Endothelial cell of umbilical vein (primary cell): ENCODE measurements at regions not wholly inside any gene's neighbourhood (a gene's known extent, or its start where the extent isn't known, plus 50 kb on each side); places are given as distances from the start of the nearest gene placed in this dataset.

Experiments
- BruUV-seq: library from RNA; stranded (reverse); fragments of 400-500 nt; replicated peaks from 2 replicates; lab custom pipeline; 2021; lab: Mats Ljungman, UMichigan
- CTCF ChIA-PET: fragments of 300-600, 350-600 bp; sonication (Branson Sonifier 250); formaldehyde crosslinking; loops from one replicate; lab custom pipeline; 2021; ENCODE audit warnings: antibody characterized with exemption, inconsistent platforms; lab: Charles Lee
- POLR2A ChIA-PET: fragments of 300-600, 350-600 bp; sonication (Branson Sonifier 250); formaldehyde crosslinking; loops from one replicate; lab custom pipeline; 2021; ENCODE audit warnings: antibody characterized with exemption, inconsistent platforms; lab: Charles Lee
- DNase-seq: peaks from one replicate; pipeline ENCODE4 v3.0.0-alpha.2; 2011; ENCODE audit warnings: low read depth, low spot score
- FAIRE-seq: peaks from 2 replicates; lab custom pipeline; 2011; peaks lifted over from hg19 to GRCh38; lab: Jason Lieb, UNC
- H2AFZ ChIP-seq: 2 replicates; pipeline ENCODE4 v1.6.0; 2012; ENCODE audit warnings: low read depth, low read length, control low read depth, inconsistent platforms
- H3K27ac ChIP-seq: 2 replicates; pipeline ENCODE4 v1.5.1; 2011; ENCODE audit warnings: low read depth, mild to moderate bottlenecking, control low read depth, low read length, moderate library complexity; ENCODE audit not compliant: insufficient read depth
- H3K27me3 ChIP-seq, 2 experiments: 2 replicates each; pipeline versions ENCODE4 v1.6.0 to v1.6.1; 2011; ENCODE audit warnings: low read length in 2 of 2, mixed read lengths in 1 of 2; ENCODE audit not compliant: control insufficient read depth in 2 of 2, insufficient read depth in 2 of 2
- H3K36me3 ChIP-seq, 2 experiments: 2 replicates in 1 of 2; 3 replicates in 1 of 2; pipeline ENCODE4 v1.5.1; 2011; ENCODE audit warnings: low read length in 2 of 2, mild to moderate bottlenecking in 1 of 2, moderate library complexity in 1 of 2; ENCODE audit not compliant: control insufficient read depth in 2 of 2, insufficient read depth in 2 of 2; ENCODE audit errors: extremely low read depth in 1 of 2
- H3K4me1 ChIP-seq: 3 replicates; pipeline ENCODE4 v1.5.1; 2011; ENCODE audit warnings: mild to moderate bottlenecking, low read length; ENCODE audit not compliant: control insufficient read depth, insufficient read depth; ENCODE audit errors: extremely low read depth
- H3K4me2 ChIP-seq: 2 replicates; pipeline ENCODE4 v1.6.1; 2011; ENCODE audit warnings: low read length, control low read depth, mixed read lengths; ENCODE audit not compliant: insufficient read depth
- H3K4me3 ChIP-seq, 3 experiments: fragments of 200-600 bp in 1 of 3; sonication (generic), shearing (Covaris generic) in 1 of 3; replicated peaks in 1 of 3; 2 replicates each; pipeline ENCODE4 v1.5.1; 2011 to 2016; ENCODE audit warnings: control low read depth in 3 of 3, low read length in 3 of 3, mild to moderate bottlenecking in 2 of 3, inconsistent platforms in 1 of 3, low read depth in 1 of 3, moderate library complexity in 1 of 3; ENCODE audit not compliant: insufficient read depth in 1 of 3
- H3K79me2 ChIP-seq: 2 replicates; pipeline ENCODE4 v1.6.0; 2012; ENCODE audit warnings: low read length, inconsistent platforms; ENCODE audit not compliant: control insufficient read depth, insufficient read depth
- H3K9ac ChIP-seq: replicated peaks from 2 replicates; pipeline ENCODE3; 2011; ENCODE audit warnings: low read length, control low read depth; ENCODE audit not compliant: insufficient read depth; ENCODE audit errors: extremely low read depth
- H3K9me1 ChIP-seq: replicated peaks from 3 replicates; pipeline ENCODE4 v1.6.0; 2011; ENCODE audit warnings: mild to moderate bottlenecking, low read length; ENCODE audit not compliant: control insufficient read depth, insufficient read depth; ENCODE audit errors: extremely low read depth
- H3K9me3 ChIP-seq: replicated peaks from 2 replicates; pipeline ENCODE4 v1.5.1; 2012; ENCODE audit warnings: low read length, inconsistent platforms; ENCODE audit not compliant: control insufficient read depth, insufficient read depth
- H4K20me1 ChIP-seq: replicated peaks from 2 replicates; pipeline ENCODE3; 2011; ENCODE audit warnings: mild to moderate bottlenecking, low read length; ENCODE audit not compliant: control insufficient read depth, insufficient read depth; ENCODE audit errors: extremely low read depth
- EZH2 ChIP-seq: IDR thresholded peaks from 2 replicates; pipeline ENCODE4 v1.6.1; 2012; ENCODE audit warnings: borderline replicate concordance, low read depth, mild to moderate bottlenecking, moderate library complexity, low read length, inconsistent platforms; ENCODE audit not compliant: severe bottlenecking
- FOS ChIP-seq: IDR thresholded peaks from 2 replicates; pipeline ENCODE4 v1.6.1; 2011; ENCODE audit warnings: mild to moderate bottlenecking, low read length, moderate library complexity, borderline replicate concordance; ENCODE audit not compliant: insufficient read depth
- GATA2 ChIP-seq: IDR thresholded peaks from 2 replicates; pipeline ENCODE4 v1.7.0; 2011; ENCODE audit warnings: low read depth, mild to moderate bottlenecking, moderate library complexity, mixed read lengths, low read length; ENCODE audit not compliant: insufficient read length, insufficient read depth
- JUN ChIP-seq: IDR thresholded peaks from 2 replicates; pipeline ENCODE4 v1.6.1; 2011; ENCODE audit warnings: borderline replicate concordance, low read depth; ENCODE audit not compliant: insufficient read length, insufficient read depth
- MYC ChIP-seq: IDR thresholded peaks from one replicate; pipeline ENCODE4 v1.6.1; 2011; ENCODE audit warnings: mild to moderate bottlenecking, low read depth, low read length
- POLR2A ChIP-seq: IDR thresholded peaks from 2 replicates; pipeline ENCODE4 v1.6.1; 2012; ENCODE audit warnings: low read depth, mild to moderate bottlenecking, control low read depth, low read length
- POLR2AphosphoS5 ChIP-seq: IDR thresholded peaks from 2 replicates; pipeline ENCODE4 v1.6.1; 2012; ENCODE audit warnings: low read depth, mild to moderate bottlenecking, control low read depth, low read length, moderate library complexity; ENCODE audit not compliant: insufficient read depth
- dilution Hi-C: fragments of 300-500 bp; cut with MboI; formaldehyde crosslinking; loops from one replicate; pipeline ENCODE4 v1.15.0; 2019; ENCODE audit warnings: low sequenced_read_pairs; ENCODE audit not compliant: extremely low pct_ligation_motif_present
- intact Hi-C: fragments of 100-400 bp; cut with micrococcal nuclease; formaldehyde crosslinking; loops from one replicate; pipeline ENCODE4 v1.10.0; 2022
- TF ChIP-seq, protein P1 (sequence below): IDR thresholded peaks from 2 replicates; pipeline ENCODE4 v1.6.1; 2011; ENCODE audit not compliant: insufficient read depth, insufficient read length
- TF ChIP-seq, protein P2 (sequence below), 2 donors: IDR thresholded peaks; 1 replicate in 1 of 2; 2 replicates in 1 of 2; pipeline ENCODE4 v1.5.1; 2011; ENCODE audit warnings: low read length in 2 of 2, mild to moderate bottlenecking in 2 of 2, moderate library complexity in 2 of 2, control low read depth in 1 of 2, inconsistent platforms in 1 of 2, low read depth in 1 of 2; ENCODE audit not compliant: insufficient read depth in 1 of 2; ENCODE audit errors: extremely low read depth in 1 of 2

DNA sequence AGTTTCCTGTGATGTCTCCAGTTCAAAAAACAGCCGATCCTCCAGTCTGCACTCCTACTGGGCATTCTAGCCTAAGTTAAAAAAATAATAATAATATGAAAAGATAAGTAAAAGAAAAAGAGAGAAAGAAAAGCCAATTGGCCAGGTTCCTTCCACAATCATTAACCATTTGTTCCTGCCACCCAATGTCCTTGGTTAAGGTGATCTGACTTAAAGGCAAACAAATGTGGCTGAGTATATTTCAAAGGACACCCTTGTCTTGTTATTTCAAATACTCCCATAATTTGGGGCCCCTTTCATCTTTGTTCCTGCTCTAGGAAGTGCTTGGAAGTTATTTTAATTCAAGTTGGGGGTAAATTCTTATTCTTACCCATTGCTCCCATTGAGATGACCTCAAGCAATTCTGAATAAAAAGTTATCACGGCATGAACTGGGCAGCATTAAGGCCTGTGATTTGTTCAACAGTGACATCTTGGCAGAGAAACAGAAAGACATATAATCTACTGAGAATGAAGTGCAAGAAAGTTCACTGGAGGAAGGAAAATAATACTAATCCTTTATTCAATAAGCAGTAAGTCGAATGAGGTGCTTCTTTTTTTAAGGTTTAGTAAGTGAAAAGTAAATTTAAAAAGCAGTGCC, 1054.5 kb upstream of the FANCL start:
- FAIRE-seq (no peak), DNase-seq (no peak)
- no peak overlapping the region for H3K9ac ChIP-seq
- TF ChIP-seq FOS (no peak), JUN (no peak), MYC (no peak), POLR2A (no peak), GATA2 (no peak), EZH2 (no peak), POLR2AphosphoS5 (no peak)
- TF ChIP-seq, protein P1, sequence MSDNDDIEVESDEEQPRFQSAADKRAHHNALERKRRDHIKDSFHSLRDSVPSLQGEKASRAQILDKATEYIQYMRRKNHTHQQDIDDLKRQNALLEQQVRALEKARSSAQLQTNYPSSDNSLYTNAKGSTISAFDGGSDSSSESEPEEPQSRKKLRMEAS: no peak
- TF ChIP-seq, protein P2, sequence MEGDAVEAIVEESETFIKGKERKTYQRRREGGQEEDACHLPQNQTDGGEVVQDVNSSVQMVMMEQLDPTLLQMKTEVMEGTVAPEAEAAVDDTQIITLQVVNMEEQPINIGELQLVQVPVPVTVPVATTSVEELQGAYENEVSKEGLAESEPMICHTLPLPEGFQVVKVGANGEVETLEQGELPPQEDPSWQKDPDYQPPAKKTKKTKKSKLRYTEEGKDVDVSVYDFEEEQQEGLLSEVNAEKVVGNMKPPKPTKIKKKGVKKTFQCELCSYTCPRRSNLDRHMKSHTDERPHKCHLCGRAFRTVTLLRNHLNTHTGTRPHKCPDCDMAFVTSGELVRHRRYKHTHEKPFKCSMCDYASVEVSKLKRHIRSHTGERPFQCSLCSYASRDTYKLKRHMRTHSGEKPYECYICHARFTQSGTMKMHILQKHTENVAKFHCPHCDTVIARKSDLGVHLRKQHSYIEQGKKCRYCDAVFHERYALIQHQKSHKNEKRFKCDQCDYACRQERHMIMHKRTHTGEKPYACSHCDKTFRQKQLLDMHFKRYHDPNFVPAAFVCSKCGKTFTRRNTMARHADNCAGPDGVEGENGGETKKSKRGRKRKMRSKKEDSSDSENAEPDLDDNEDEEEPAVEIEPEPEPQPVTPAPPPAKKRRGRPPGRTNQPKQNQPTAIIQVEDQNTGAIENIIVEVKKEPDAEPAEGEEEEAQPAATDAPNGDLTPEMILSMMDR (IDR thresholded peaks at IDR 0.05; ENCODE audit: extremely low read depth in 1 of 2, insufficient read depth in 1 of 2, low read depth in 1 of 2, low read length in 2 of 2): no peak
- ChIA-PET POLR2A (no interaction called here), CTCF (no interaction called here)
- dilution Hi-C loops: no loop called here
- H3K27ac ChIP-seq: no peak overlapping the region
- H4K20me1 ChIP-seq: no peaks in the 10 kb centered on the region
- H3K4me1 ChIP-seq: no peaks in the 10 kb centered on the region
- H2AFZ ChIP-seq: no peak overlapping the region
- no TSS peak for BruUV-seq
- no peak overlapping the region for H3K4me2 ChIP-seq
- H3K27me3 ChIP-seq: no peaks in the 10 kb centered on the region
- H3K9me1 ChIP-seq: no peaks in the 10 kb centered on the region
- H3K79me2 ChIP-seq: no peaks in the 10 kb centered on the region
- no peak overlapping the region for H3K4me3 ChIP-seq
- H3K36me3 ChIP-seq: no peaks in the 10 kb centered on the region
- intact Hi-C loops: no loop called here
- no peaks in the 10 kb centered on the region for H3K9me3 ChIP-seq
